Lung (tissue), 11 donors: ENCODE measurements at regions not wholly inside any gene's neighbourhood (a gene's known extent, or its start where the extent isn't known, plus 50 kb on each side); places are given as distances from the start of the nearest gene placed in this dataset.

Source experiments
- ATAC-seq: fragments of 200-7000 bp; cut with Tn5 transposase; one replicate; pipeline ENCODE4 v1.9.1; 2020; ENCODE audit warnings: moderate number of reproducible peaks; ENCODE audit not compliant: insufficient read depth, low FRiP score
- DNase-seq, 3 donors: peaks; one replicate each; pipeline ENCODE4 v3.0.0-alpha.2; 2013 to 2017
- H3K27ac ChIP-seq, 2 donors: one replicate each; pipeline ENCODE4 v1.5.1; 2013; ENCODE audit warnings: mild to moderate bottlenecking in 2 of 2, moderate library complexity in 2 of 2, control low read depth in 1 of 2, inconsistent platforms in 1 of 2, low read depth in 1 of 2, low read length in 1 of 2
- H3K27me3 ChIP-seq, 3 donors: one replicate each; pipeline ENCODE4 v1.5.1; 2013; ENCODE audit warnings: low read length in 2 of 3; ENCODE audit not compliant: control insufficient read depth in 3 of 3, insufficient read depth in 3 of 3
- H3K36me3 ChIP-seq, 4 donors: one replicate each; pipeline ENCODE4 v1.5.1; 2013; ENCODE audit warnings: low read length in 4 of 4, mild to moderate bottlenecking in 1 of 4, moderate library complexity in 1 of 4; ENCODE audit not compliant: control insufficient read depth in 4 of 4, insufficient read depth in 4 of 4
- H3K4me1 ChIP-seq, 5 donors: one replicate each; pipeline ENCODE4 v1.5.1; 2013; ENCODE audit warnings: low read length in 5 of 5, mild to moderate bottlenecking in 2 of 5, moderate library complexity in 1 of 5; ENCODE audit not compliant: control insufficient read depth in 5 of 5, insufficient read depth in 5 of 5
- H3K4me3 ChIP-seq: one replicate; pipeline ENCODE4 v1.5.1; 2013; ENCODE audit warnings: mild to moderate bottlenecking, control low read depth, moderate library complexity
- H3K9ac ChIP-seq, 2 donors: one replicate each; pipeline ENCODE4 v1.5.1; 2013; ENCODE audit warnings: low read length in 2 of 2, control low read depth in 1 of 2; ENCODE audit not compliant: insufficient read depth in 1 of 2
- H3K9me3 ChIP-seq, 4 donors: one replicate each; pipeline ENCODE4 v1.5.1; 2013; ENCODE audit warnings: low read length in 3 of 4, mild to moderate bottlenecking in 1 of 4, moderate library complexity in 1 of 4; ENCODE audit not compliant: control insufficient read depth in 4 of 4, insufficient read depth in 3 of 4
- WGBS, 2 donors: extraction: QIAGEN DNeasy Blood & Tissue Kit; methylation state at CpG; one replicate each; pipeline ENCODE4 v1.1.7; 2013; 5-methylcytosine and 5-hydroxymethylcytosine counted together
- TF ChIP-seq, protein P1 (sequence below): IDR thresholded peaks from 2 replicates; pipeline ENCODE4 v1.5.1; 2012; ENCODE audit warnings: mild to moderate bottlenecking; ENCODE audit errors: control extremely low read depth, extremely low read depth
- donor health status: control.
- donor health status: control.
- donor health status: Bipolar disorder and iron deficiency.
- donor health status: healthy.
- donor health status: DM: yes; HTN: yes; CAD: no.

GRCh38 chr14:61176686-61177085 lies 104.5 kb downstream of the TMEM30B start:
- H3K9ac ChIP-seq, result no peak overlapping the region
- H3K4me1 ChIP-seq, result peaks cover 0 to 4% (median 0%) of the 10 kb centered on the region in 5 donors
- H3K4me3 ChIP-seq, result no peak overlapping the region
- ATAC-seq (no peak), DNase-seq (no peak)
- no peaks in the 10 kb centered on the region for H3K27me3 ChIP-seq
- H3K27ac ChIP-seq, result no peak overlapping the region
- H3K9me3 ChIP-seq, result peaks cover 0 to 5% (median 0%) of the 10 kb centered on the region in 4 donors
- no peaks in the 10 kb centered on the region for H3K36me3 ChIP-seq
- TF ChIP-seq, protein P1, sequence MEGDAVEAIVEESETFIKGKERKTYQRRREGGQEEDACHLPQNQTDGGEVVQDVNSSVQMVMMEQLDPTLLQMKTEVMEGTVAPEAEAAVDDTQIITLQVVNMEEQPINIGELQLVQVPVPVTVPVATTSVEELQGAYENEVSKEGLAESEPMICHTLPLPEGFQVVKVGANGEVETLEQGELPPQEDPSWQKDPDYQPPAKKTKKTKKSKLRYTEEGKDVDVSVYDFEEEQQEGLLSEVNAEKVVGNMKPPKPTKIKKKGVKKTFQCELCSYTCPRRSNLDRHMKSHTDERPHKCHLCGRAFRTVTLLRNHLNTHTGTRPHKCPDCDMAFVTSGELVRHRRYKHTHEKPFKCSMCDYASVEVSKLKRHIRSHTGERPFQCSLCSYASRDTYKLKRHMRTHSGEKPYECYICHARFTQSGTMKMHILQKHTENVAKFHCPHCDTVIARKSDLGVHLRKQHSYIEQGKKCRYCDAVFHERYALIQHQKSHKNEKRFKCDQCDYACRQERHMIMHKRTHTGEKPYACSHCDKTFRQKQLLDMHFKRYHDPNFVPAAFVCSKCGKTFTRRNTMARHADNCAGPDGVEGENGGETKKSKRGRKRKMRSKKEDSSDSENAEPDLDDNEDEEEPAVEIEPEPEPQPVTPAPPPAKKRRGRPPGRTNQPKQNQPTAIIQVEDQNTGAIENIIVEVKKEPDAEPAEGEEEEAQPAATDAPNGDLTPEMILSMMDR, result no peak
- 67 to 69% methylated on average over 2 of the region's 2 CpGs for WGBS, 2 donors

DNA sequence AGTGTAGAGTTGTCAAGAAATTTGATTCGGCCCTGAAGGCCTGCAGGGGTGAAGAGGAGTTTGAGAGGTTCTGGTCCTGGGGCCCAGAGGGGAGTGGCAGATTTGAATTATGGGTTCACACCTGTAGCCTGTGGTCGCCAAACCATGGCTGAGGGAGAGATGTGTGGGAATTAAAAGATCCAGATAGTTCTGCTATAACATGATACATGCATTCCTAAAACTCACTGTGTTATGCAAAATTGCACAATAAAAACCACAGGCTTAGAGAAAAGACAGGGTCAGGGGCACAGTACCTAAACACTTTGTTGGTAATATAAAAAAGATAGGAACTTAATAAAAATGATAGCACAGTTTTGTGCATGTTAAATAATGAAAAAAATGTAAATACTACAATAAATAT lies 106.2 kb downstream of the TMEM30B start:
- Histone ChIP-seq H3K27ac (no peak overlapping the region), H3K27me3 (no peaks in the 10 kb centered on the region), H3K4me3 (no peak overlapping the region), H3K36me3 (no peaks in the 10 kb centered on the region), H3K9me3 (peaks cover 0 to 2% (median 0%) of the 10 kb centered on the region in 4 donors), H3K4me1 (peaks cover 0 to 4% (median 0%) of the 10 kb centered on the region in 5 donors), H3K9ac (no peak overlapping the region)
- WGBS, 2 donors, result 87 to 89% methylated on average over 2 of the region's 2 CpGs
- DNase-seq, result no peak
- TF ChIP-seq, protein P1, result no peak
- no peak for ATAC-seq

GRCh38 chr14:61174441-61174891 lies 106.7 kb downstream of the TMEM30B start:
- Histone ChIP-seq H3K27ac (no peak overlapping the region), H3K9ac (no peak overlapping the region), H3K9me3 (peaks cover 0 to 2% (median 0%) of the 10 kb centered on the region in 4 donors), H3K4me3 (no peak overlapping the region), H3K36me3 (no peaks in the 10 kb centered on the region), H3K4me1 (peaks cover 0 to 4% (median 0%) of the 10 kb centered on the region in 5 donors), H3K27me3 (no peaks in the 10 kb centered on the region)
- TF ChIP-seq, protein P1, result no peak
- 73 to 78% methylated on average over 6 of the region's 6 CpGs for WGBS, 2 donors
- DNase-seq, result no peak
- no peak for ATAC-seq

DNA sequence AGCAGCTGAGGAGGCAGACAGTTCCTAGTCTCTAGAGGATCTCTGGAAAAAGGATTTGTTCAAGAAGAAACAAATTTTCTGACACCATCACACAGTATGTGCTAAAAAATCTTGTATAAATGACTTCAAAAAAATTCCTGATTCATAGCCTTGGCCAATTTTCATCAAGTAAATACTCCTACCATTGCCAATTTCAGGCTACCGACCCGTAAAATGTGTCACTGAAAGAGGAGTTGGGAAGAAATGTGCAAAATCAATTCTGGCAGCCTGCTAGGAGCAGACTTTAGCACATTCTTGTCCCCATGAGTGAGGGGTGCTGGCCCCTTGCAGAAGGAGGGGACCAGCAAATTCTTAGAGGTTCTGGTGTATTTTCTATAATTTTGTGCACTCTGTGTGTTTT lies 109.4 kb downstream of the TMEM30B start:
- no peak overlapping the region for H3K9ac ChIP-seq
- no peak overlapping the region for H3K27ac ChIP-seq
- ATAC-seq, result no peak
- H3K4me3 ChIP-seq, result no peak overlapping the region
- H3K27me3 ChIP-seq, result no peaks in the 10 kb centered on the region
- H3K9me3 ChIP-seq, result no peaks in the 10 kb centered on the region
- H3K4me1 ChIP-seq, result no peaks in the 10 kb centered on the region
- H3K36me3 ChIP-seq, result no peaks in the 10 kb centered on the region
- WGBS, 2 donors, result 72 to 90% methylated on average over 2 of the region's 2 CpGs
- no peak for DNase-seq
- TF ChIP-seq, protein P1, result no peak
